ENCODE measurements at regions not wholly inside any gene's neighbourhood (a gene's known extent, or its start where the extent isn't known, plus 50 kb on each side); places are given as distances from the start of the nearest gene placed in this dataset.

DNA sequence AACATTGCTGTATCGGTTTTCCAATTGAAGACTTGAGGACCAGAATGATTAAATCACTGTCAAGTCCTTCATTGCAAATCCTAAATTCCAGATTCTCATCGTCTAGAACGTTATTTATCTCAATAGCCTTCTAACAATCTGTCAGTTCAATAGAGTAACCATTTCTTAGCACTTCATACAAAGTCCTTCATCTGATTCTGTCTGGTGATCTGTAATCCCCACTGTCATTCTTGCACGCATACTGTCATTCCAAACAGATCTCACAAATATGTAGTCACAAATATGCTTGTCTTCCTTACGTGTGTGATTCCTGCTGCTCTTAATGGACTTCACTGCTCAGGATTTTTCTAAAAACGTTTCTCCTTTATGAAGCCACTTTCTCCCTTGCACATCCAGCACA, 1197.5 kb downstream of the EFNB2 start:
- peak; percentile 43 for DNase-seq

DNA sequence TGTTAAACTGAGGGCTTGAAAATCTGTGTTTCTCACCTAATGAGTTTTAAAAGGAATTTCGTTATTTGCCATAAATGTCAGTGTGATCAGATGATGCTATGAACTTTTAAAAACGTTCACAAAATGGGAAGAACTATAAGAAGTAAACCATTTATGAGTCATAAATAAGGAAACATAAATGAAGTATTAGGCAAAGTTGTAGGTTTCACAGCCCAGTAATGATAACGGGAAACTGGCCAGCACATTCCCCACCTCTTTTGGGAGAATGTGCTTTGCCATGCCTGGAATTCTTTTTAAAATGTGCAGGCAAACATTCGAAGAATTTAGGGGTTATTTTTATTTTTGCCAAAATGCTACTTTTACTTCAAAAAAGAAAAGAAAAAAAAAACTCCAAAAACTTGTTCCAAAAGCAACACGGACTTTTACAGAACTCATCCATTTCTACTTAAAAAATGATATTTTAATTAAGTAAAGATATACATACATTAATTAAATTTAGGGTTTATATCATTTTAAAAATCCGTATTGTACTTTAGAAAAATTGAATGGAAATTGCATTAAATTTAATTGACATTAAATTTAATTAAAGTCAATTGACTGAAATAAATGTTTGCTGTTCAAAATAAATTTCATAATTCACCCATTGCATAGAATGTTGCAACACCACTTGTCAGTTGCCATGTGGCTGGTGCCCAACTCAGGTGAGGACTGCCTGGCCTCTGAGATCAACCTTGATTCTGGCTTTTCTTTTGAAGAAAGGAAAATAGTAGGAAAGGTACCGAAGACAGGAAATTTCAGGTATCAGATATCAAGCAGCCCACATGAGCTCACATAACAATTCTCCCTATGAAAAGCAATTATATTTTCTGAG, 1198.5 kb downstream of the EFNB2 start:
- DNase-seq, result peak; percentile 75

DNA sequence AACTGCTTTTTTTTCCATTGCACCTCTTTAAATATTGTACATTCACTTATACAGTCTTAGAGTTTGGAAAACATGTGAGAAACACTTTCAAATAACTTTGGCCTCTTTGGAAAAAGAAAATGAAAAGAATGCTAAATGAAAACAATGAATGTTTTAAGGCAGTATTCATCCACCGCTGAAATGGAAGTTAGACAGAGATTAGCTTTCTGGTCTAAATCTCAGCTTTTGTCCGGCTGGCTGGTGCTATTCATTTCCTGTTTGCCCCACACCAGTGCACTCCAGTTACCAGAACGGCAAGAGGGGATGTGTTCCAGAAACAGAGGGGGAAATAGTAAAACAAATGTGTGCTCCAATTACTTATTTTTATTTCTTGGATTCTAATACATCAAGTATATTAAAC, 1201.3 kb downstream of the EFNB2 start:
- DNase-seq, result peak; percentile 72

DNA sequence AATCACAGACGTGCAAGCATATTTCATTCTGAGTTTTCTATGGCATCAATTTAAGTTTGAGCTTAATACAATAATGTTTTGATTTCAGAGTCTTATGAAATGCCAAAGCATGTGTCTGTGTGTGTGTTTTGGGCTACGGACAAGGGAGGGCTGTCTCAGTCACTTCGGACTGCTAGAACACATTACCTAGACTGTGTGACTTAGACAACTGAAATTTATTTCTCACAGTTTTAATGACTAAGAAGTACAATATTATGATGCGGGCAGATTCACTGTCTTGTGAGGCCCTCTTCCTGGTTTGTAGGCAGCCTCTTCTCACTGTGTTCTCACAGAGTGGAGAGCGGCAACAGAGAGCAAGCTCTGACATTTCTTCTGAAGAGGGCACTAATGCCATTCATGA, 1202.0 kb downstream of the EFNB2 start:
- peak; percentile 39 for DNase-seq

DNA sequence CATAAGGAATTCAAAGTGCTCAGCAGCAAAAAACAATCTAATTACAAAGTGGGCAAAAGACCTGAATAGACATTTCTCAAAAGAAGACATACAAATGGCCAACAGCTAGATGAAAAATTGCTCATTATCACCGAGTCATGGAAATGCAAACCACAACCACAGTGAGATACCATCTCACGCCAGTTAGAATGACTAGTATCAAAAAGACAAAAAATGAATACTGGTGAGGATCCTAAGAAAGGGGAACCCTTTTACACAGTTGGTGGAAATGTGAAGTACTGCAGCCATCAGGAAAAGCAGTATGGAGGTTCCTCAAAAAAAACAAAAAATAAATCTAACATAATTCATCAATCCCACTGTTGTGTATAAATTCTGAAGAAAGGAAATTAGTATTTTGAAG, 1206.1 kb downstream of the EFNB2 start:
- DNase-seq, result no peak

DNA sequence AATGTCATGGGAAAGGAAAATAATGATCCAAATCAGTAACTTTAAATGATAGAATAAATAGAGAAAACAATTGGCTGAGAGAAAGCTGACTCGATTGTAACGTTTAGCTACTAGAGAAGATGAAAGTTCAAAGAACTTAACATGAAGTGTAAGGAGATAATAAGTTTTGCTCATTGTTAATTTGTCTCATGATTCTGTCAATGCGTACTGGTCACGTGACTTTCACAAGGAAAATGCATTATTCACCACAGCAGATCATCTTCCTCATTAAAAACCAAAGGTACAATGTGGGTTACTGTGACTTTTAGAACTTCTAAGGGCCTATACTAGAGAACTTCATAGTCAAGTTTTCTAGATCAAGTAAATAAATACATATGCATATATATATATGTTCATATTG, 1207.2 kb downstream of the EFNB2 start:
- DNase-seq, result no peak

DNA sequence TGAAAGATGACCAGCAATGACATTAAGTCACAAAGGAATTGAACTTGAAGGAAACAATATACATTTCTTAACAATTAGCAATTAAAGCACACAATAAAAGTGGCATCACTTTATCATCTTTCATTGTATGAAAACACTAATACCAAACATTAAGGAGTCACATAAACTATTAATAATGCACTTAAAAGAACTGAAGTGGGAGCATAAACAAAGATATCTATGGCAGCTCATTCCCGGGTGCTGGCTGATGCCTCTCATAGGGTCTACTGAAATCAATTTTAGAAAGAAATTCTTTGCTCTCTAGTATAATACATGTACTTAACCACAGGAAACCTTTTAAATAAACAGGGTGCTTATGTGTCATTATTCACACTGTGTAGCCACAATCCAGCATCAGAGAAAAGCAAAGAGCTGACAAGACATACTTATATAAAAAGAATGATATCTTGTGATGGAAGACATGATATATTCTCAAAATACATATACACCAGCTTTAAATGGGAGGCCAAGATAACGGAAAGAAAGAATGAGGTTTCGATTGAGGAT, 1207.8 kb downstream of the EFNB2 start:
- no peak for DNase-seq

DNA sequence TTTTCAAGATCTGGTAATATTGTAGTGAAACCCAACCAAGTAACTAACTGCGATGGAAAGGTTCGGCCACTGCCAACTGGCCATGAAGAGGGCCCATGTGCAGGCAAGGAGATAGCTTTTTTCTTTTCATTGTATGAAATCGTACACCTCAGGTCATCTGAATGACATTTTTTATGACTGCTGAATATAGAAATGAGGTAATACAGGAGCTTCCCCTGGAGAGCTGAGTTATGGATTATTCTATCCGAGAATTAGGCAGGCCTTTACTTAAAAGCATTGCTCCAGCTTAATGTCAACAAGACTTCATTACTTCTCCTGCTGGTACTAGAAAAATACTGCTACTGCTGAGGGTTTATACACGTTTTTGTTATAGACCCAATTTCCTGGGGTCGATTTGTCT, 1215.6 kb downstream of the EFNB2 start:
- DNase-seq, result no peak

DNA sequence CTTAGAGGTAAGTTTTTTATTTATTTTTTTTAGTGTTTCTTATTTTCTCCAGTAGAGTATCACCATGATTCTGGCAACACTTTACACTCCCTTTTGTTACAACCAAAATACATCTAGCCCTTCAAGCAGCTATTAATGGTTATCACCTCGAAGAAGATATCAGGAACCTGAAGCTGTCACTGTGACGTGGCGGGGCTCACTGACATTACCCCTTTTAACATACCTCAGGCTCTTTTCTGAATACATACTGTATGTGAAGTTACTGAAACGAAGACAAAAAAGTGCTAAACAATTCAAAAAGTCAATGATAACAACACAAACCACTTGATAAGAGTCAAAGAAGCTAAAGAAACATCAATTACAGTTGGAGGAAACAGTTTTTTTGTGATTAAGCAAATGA, 1218.7 kb downstream of the EFNB2 start:
- DNase-seq, result no peak

DNA sequence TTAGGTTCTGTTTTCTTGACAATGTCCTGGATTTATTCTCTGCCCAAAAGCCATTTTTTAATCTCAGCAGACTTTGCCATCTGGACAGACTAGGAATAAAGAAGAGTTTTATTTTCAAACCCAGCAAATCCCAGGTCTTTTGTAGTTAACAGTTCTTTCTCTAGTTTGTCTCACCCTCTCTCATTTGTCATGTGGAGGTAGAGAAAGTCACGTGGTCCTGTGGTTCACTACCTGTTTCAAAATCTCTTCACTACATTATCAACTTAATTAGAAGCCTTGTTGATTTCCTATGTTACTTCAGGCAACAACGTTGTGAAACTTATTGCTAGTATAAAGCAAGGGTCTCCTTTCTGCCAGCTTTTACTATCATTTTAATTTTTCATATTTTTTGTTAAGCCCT, 1222.6 kb downstream of the EFNB2 start:
- no peak for DNase-seq

DNA sequence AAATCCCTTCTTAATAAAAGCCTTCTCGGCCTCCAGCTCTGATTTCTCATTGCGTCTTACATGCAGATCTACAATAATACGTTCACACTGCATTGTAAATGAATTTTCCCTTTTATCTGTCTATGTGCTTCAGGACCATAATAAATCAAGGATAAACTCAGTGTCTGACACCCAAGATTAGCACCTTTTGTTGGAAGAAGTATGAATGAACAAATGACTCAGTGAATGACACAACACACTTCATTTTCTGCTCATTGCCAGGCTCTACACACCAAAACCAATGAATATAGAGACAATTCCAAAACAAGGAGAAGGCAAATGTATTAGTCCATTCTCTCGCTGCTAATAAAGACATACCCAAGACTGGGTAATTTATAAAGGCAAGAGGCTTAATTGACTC, 1224.4 kb downstream of the EFNB2 start:
- DNase-seq, result no peak

DNA sequence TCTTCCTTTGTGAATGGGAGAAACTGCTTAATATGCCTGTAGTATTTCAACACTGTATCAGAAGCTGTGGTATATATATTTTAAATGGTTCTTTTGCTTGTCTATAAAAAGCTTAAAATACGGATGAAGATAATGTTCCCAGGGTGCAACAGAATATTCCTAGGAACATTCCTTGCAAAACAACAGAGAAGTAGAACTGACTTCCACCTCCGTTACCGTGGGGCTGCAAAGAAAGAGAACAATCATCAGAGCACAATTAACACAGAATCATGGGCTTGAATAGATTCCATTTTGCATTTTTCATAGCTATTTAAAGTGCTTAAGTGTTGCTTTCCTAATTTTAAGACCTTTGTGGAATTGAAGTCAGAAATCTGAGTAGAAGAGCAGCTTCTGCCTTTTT, 1227.7 kb downstream of the EFNB2 start:
- DNase-seq, result no peak

DNA sequence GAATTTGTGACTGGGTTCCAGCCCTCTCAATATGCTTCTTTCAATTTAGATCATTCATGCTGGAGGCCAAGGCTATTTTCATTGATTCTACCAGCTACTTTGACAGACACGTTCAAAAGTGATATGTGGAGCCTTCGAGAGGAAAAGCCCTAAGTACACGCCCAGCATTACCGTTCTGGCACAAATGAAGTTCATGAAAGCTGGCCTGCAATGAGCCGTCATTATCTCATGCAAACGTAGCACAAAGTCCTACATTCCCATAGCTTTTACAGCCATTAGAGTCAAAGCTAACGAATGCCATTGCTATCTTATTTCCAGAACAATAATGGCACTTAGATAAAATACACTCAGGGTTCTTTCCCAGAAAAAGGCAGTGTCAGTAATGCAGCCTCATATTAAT, 1237.6 kb downstream of the EFNB2 start:
- DNase-seq, result no peak

DNA sequence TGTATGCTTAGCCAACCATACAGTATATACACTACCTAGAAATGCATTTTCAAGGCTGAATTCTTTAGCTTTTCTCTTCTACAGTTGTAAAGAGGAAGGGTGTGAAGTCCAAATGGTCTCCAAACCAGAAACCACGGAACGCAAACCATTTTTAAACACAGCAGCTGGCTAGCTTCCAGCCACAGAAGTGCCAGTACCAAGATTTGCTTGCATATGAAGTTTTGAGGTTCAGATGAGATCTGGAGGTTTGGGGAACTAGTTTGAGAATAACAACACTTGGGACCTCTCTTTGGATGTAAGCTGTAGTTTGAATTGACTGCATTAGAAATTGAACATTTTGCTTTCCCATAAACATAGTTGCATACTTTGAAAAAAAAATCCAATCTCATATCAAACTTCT, 1243.5 kb downstream of the EFNB2 start:
- no peak for DNase-seq

DNA sequence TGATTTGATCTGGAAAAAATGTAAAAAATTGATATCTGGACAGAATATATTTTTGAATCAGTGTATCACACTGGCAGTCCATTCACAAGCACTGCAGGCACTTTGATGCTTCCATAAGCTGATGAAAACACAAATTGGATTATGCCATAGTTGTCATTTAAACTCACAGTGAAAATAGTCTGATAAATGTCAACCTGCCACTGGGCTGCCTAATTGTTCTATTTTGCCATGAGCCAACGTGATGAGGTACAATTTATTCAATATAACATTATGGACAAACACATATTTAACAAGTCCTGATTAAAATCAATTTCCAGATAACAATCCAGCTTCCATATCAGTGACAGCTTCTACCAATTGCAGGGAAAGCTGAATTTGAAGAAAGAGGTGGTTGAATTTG, 1244.9 kb downstream of the EFNB2 start:
- DNase-seq, result no peak

DNA sequence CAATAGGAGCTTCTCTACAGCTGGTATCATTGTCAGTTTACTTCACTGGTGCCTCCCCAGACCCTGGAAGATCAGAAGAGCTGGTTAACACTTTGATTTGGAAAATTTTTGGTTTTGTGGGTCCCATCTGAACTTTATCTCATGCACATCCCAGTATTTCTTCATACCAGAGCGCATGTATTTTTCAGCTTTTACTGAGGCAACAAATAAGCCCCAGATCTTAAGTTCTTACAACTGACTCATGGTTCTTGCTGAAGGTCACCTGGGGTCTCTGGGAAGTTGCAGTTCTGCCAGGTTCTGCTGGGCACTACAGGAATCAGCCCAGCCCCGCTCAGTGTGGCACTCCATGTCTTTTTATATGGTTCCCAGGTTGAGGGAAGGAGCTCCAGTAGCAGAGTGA, 1249.9 kb downstream of the EFNB2 start:
- no peak for DNase-seq

DNA sequence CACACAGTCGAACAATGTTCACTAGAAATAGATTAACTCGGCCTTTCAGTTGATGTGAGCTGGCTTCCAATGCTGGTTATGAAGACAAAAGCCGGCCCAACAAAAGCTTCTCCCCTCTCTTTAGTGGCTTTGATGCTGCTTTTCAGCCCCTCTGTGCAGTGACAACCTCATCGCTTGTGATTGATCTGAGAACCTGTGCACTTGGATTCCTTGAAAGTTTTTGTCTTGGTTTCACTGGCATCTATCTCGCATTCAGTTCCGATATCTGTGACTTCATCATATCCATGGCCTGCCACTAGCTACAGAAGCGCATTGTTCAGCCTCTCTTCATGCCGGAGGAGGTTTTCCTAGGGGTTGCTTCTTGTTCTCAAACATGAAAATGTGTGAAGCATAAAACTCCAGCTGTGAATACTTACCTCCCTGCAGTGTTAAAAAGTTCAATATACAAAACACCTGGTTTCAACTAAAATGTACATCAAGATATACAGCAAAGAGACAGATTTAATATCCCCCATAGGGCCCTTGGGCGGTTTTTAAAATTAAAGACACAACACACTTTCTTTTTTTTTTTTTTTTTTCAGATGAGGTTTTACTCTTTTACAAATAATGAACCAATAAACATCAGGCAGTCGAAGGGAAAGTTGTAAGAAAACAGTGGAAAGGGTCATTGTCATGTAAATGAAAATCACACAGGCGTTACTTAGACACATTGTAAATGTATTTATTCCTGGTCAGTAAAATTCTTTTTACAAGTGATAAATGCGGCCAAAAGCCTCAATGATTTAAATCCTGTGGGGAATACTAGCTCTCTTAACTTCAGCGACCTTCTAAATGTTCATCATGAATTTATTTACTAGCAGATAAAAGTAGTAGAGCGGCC, 1252.8 kb downstream of the EFNB2 start:
- no peak for DNase-seq

DNA sequence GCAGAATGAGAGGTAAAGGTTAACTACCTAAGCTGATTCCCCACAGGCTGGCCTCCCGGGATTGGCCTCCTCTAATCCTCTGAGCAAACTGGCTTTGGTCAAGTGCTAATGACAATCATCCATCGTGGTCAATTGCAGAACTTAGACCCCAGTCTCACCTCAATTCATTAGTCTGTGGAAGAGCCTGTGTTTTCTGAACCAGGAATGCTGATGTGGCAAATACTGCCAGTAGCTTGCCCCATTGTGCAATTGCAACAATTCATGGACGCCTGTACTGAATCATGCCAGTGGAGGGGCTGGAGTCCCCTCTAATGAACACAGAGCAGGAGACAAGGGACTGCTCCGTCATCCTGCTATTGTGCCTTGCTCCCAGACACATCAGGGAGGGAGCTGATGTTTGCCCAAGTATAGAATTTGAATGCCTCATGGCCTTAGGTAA, 1256.5 kb downstream of the EFNB2 start:
- no peak for DNase-seq

DNA sequence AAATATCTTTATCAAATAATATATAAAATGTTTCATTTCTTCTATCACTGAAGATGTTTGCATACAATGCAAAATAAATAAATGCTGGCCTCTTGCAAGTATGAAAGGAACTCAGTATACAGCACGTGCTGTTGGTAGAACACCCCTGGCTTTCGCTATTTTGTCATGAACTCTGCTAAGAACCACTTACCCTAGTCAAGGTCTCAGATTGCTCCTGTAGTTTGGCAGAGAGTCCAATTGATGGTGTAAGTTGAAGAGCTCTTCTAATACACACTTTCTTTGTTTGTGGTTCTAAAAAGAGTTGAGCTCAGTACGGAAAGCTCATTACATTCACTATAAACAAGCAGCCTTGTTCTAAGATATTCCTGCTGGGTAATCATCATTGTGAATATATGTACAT, 1258.9 kb downstream of the EFNB2 start:
- DNase-seq, result no peak

DNA sequence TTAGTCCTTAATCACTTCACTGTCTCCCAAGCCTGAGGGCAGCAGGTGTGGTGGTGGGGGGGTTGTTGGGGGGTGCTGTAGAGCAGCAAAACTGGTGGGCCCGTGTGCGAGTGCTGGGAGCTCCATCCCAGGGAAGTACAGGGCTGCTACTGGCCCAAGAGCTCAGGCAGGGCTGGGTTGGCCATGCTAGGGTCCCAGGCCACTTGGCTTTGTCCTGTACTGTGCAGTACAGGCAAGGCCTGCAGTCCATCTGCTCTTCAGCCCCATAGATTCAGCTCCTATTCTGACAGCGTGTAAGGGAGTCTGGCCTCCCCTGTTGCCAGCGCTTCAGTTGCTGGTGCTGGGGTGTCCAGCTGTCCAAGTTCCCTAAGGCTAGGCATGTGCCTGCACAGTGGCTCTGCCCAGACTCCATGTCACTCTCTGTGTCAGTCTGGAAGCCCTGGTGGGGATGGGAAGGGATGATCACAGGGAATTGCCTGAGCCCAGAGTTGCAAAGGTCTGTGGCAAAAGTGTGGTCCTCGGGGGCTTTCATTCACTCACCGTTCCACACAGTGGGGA, 1261.7 kb downstream of the EFNB2 start:
- no peak for DNase-seq

DNA sequence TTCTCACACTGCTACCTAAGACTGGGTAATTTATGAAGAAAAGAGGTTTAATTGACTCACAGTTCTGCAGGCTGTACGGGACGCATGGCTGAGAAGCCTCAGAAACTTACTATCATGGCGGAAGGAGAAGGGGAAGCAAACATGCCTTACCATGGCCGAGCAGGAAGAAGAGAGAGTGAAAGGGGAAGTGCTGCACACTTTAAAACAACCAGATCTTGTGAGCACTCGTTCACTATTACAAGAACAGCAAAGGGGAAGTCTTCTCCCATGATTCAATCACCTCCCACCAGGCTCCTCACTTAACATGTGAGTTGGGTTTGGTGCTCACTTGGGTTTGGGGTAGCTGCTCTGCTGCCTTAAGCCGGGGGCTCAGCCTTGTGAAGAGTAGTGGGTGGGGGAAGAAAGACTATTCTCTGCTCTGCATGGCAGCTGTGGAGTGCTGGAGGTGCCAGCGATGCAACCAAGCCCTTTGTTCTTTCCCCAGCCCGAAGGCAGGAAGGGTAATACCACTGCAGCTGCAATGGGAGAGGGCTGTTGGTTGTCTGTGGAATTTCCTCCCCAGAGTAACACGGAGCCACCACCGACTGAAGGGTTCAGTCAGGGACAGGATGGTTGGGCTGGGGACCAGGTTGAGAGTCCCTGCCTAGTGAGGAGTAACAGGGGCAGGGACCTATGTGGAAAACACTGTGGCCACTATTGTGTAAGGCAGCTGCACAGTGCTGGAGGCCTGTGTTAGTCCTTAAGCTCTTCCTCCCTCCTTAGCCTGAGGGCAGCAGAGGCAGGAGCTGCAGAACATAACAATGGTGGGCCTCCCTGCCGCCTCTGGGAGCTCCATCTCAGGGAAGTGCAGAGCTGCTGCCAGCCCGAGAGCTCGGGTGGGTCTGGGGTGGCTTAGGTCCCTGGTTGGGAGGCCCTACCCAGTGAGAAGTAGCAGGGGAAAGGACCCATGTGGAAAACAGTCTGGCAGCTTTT, 1262.5 kb downstream of the EFNB2 start:
- no peak for DNase-seq

DNA sequence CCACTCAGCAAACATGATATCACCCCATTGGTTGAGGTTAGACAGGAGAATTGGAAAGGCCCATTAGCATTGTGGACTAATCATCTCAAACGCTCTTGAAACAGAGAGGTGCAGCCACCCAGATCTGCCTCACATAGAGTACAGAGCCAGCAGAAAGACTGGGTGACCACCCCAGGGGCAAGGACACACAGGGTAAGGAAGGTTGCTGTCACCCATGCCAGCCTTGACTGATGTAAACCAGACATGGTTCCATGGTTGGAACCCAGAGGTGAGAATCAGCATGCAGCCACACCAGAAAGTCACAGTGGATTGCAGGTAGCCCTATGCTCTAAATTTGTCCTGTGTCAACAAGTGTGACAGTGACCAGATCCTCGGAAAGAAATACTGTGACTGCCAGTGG, 1268.8 kb downstream of the EFNB2 start:
- DNase-seq, result no peak

Measured in fibroblast of skin of right biceps (primary cell).